Endothelial cell of umbilical vein (primary cell): ENCODE measurements at regions not wholly inside any gene's neighbourhood (a gene's known extent, or its start where the extent isn't known, plus 50 kb on each side); places are given as distances from the start of the nearest gene placed in this dataset.

Source experiments
- MYC ChIP-seq: IDR thresholded peaks from one replicate; pipeline ENCODE4 v1.6.1; 2011; ENCODE audit warnings: mild to moderate bottlenecking, low read depth, low read length
- POLR2A ChIP-seq: IDR thresholded peaks from 2 replicates; pipeline ENCODE4 v1.6.1; 2012; ENCODE audit warnings: low read depth, mild to moderate bottlenecking, control low read depth, low read length
- TF ChIP-seq, protein P1 (sequence below), 2 donors: IDR thresholded peaks; 1 replicate in 1 of 2; 2 replicates in 1 of 2; pipeline ENCODE4 v1.5.1; 2011; ENCODE audit warnings: low read length in 2 of 2, mild to moderate bottlenecking in 2 of 2, moderate library complexity in 2 of 2, control low read depth in 1 of 2, inconsistent platforms in 1 of 2, low read depth in 1 of 2; ENCODE audit not compliant: insufficient read depth in 1 of 2; ENCODE audit errors: extremely low read depth in 1 of 2
- TF ChIP-seq, protein P2 (sequence below): IDR thresholded peaks from 2 replicates; pipeline ENCODE4 v1.6.1; 2011; ENCODE audit not compliant: insufficient read depth, insufficient read length

DNA sequence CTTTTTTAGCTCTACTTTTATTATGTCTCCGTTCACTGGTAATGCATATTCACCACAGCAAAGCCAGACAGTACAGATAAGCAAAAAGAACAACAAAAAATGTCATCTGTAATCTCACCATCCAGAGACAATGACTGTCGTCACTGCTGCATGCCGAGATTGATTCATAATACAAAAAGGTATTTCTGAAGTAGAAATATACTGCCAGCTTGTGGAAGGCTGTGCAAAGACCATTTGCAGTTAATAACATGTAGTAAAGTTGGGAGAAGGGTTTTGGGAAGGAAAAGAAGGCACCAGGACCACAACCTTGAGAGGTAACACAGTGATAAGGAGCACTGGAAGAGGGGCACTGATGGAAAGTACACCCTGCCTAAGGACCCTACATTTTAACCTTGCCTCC, 223.0 kb upstream of the ZIC3 start:
- no peak for TF ChIP-seq POLR2A
- TF ChIP-seq, protein P1, sequence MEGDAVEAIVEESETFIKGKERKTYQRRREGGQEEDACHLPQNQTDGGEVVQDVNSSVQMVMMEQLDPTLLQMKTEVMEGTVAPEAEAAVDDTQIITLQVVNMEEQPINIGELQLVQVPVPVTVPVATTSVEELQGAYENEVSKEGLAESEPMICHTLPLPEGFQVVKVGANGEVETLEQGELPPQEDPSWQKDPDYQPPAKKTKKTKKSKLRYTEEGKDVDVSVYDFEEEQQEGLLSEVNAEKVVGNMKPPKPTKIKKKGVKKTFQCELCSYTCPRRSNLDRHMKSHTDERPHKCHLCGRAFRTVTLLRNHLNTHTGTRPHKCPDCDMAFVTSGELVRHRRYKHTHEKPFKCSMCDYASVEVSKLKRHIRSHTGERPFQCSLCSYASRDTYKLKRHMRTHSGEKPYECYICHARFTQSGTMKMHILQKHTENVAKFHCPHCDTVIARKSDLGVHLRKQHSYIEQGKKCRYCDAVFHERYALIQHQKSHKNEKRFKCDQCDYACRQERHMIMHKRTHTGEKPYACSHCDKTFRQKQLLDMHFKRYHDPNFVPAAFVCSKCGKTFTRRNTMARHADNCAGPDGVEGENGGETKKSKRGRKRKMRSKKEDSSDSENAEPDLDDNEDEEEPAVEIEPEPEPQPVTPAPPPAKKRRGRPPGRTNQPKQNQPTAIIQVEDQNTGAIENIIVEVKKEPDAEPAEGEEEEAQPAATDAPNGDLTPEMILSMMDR (IDR thresholded peaks at IDR 0.05; ENCODE audit: extremely low read depth in 1 of 2, insufficient read depth in 1 of 2, low read depth in 1 of 2, low read length in 2 of 2) = no peak
- TF ChIP-seq MYC = no peak
- TF ChIP-seq, protein P2, sequence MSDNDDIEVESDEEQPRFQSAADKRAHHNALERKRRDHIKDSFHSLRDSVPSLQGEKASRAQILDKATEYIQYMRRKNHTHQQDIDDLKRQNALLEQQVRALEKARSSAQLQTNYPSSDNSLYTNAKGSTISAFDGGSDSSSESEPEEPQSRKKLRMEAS = no peak
